ENCODE measurements at regions not wholly inside any gene's neighbourhood (a gene's known extent, or its start where the extent isn't known, plus 50 kb on each side); places are given as distances from the start of the nearest gene placed in this dataset.
"Not testable (repeated sequence)": the region's sequence is repeated elsewhere in the genome, so short reads cannot be mapped to it uniquely, and the experiment has no call there.

- POLR2A ChIA-PET: no interaction called here
- TF ChIP-seq CTCF (IDR thresholded peaks at IDR 0.05; ENCODE audit: insufficient read depth, low read length, missing control alignments): no peak
- H3K4me3 ChIP-seq (ENCODE audit: low read depth, low read length): no peak overlapping the region
- no peak for DNase-seq (ENCODE audit: low read depth, low spot score)
- CTCF ChIA-PET: interaction anchor here (0.6 kb wide), 1 partner anchor 9 kb away, joined by 3 read pairs; no protein-coding TSS in a partner anchor
Observed at GRCh38 chr14:94827711-94828447, 58.0 kb upstream of the GSC start.

GRCh38 chr14:94826774-94827173 lies 56.9 kb upstream of the GSC start:
- no peak for DNase-seq (ENCODE audit: low read depth, low spot score)
- CTCF ChIA-PET: no interaction called here
- H3K4me3 ChIP-seq (ENCODE audit: low read depth, low read length): no peak overlapping the region
- POLR2A ChIA-PET: no interaction called here
- TF ChIP-seq CTCF (IDR thresholded peaks at IDR 0.05; ENCODE audit: insufficient read depth, low read length, missing control alignments): no peak

GRCh38 chr14:94823556-94824341 lies 53.8 kb upstream of the GSC start:
- no peak for TF ChIP-seq CTCF (IDR thresholded peaks at IDR 0.05; ENCODE audit: insufficient read depth, low read length, missing control alignments)
- no peak for DNase-seq (ENCODE audit: low read depth, low spot score)
- CTCF ChIA-PET: no interaction called here
- no peak overlapping the region for H3K4me3 ChIP-seq (ENCODE audit: low read depth, low read length)
- POLR2A ChIA-PET: no interaction called here

GRCh38 chr14:94821705-94822104 lies 51.8 kb upstream of the GSC start:
- TF ChIP-seq CTCF (IDR thresholded peaks at IDR 0.05; ENCODE audit: insufficient read depth, low read length, missing control alignments): no peak
- CTCF ChIA-PET: no interaction called here
- POLR2A ChIA-PET: interaction anchor here (0.7 kb wide), 1 partner anchor 16 kb away, joined by 3 read pairs; no protein-coding TSS in a partner anchor
- H3K4me3 ChIP-seq (ENCODE audit: low read depth, low read length): no peak overlapping the region
- DNase-seq (ENCODE audit: low read depth, low spot score): no peak

- H3K4me3 ChIP-seq (ENCODE audit: low read depth, low read length); DNase-seq (ENCODE audit: low read depth, low spot score); POLR2A ChIA-PET; CTCF ChIA-PET: not testable (repeated sequence)
Observed at GRCh38 chr14:94820932-94821331, 51.0 kb upstream of the GSC start.
